ENCODE measurements at regions not wholly inside any gene's neighbourhood (a gene's known extent, or its start where the extent isn't known, plus 50 kb on each side); places are given as distances from the start of the nearest gene placed in this dataset.

DNA sequence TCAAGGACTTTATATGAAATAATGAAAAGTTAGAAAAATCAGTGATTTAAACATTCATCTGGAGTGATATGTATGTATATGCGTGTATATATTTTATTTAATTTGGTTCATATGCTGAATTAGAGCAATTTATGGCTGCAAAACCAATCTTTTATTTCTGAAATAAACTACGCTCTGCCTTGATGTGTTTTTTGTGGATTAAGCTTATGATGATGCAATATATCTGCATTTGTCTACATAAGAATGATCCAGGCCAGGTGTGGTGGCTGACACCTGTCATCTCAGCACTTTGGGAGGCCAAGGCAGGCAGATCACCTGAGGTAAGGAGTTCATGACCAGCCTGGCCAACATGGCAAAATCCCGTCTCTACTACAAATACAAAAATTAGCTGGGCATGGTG, 1842.3 kb upstream of the CDH6 start:
- Mint-ChIP-seq H3K36me3 (ENCODE audit: low read depth) (no peaks in the 10 kb centered on the region), H3K27ac (no peak overlapping the region), H3K4me1 (ENCODE audit: low read depth) (no peaks in the 10 kb centered on the region), H3K27me3 (ENCODE audit: low read depth) (no peaks in the 10 kb centered on the region), H3K4me3 (ENCODE audit: low read depth) (no peak overlapping the region), H3K9me3 (peaks cover 27% of the 10 kb centered on the region)
- no peak for DNase-seq (ENCODE audit: low spot score)
- intact Hi-C loops (cut with micrococcal nuclease), result no loop called here

DNA sequence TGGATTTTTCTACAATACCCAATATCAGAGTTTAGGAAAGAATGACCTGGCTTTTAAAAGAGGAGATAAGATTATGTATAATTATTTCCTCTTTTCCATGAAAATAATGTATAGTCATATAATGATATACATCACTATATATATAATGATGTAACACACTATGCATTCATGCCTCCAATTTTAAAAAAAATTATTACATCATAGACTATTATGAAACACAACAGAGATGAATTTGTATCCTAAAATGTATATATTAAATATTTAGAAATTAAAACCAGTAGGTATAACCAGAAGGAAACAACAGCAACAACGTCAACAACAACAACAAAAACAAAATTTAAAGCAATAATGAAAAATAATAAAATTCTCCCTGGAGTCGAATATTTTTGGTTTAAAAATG, 1856.5 kb upstream of the CDH6 start:
- H3K9me3 Mint-ChIP-seq, result peaks cover 60% of the 10 kb centered on the region
- intact Hi-C loops (cut with micrococcal nuclease), result no loop called here

DNA sequence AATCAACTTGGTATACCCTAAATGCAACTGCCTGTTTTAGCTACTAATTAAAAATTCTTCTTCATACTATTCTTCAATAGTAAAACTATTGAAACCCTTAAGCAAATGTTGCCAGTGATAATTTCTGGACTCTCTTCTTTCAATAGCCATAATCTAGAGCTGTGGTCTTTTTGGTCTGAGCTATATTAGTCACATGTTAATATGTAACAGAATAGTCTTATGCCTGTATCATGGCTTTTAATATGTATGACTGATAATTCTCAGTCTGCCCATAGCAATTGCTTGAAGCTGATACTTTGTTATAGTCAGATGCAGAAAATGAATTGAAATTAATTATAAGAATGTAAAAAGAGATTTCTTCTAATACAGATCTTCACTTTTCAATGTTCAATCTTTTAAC, 1871.9 kb upstream of the CDH6 start:
- Mint-ChIP-seq H3K9me3 (peaks cover 25% of the 10 kb centered on the region), H3K4me3 (ENCODE audit: low read depth) (no peak overlapping the region), H3K27me3 (ENCODE audit: low read depth) (no peaks in the 10 kb centered on the region), H3K4me1 (ENCODE audit: low read depth) (no peaks in the 10 kb centered on the region), H3K36me3 (ENCODE audit: low read depth) (no peaks in the 10 kb centered on the region), H3K27ac (no peak overlapping the region)
- intact Hi-C loops (cut with micrococcal nuclease), result no loop called here
- DNase-seq (ENCODE audit: low spot score), result no peak

More for the DNA sequence above, 1856.5 kb upstream of the CDH6 start:
- Mint-ChIP-seq H3K27ac (no peak overlapping the region), H3K4me3 (ENCODE audit: low read depth) (no peak overlapping the region), H3K36me3 (ENCODE audit: low read depth) (no peaks in the 10 kb centered on the region), H3K4me1 (ENCODE audit: low read depth) (no peaks in the 10 kb centered on the region), H3K27me3 (ENCODE audit: low read depth) (no peaks in the 10 kb centered on the region)
- DNase-seq (ENCODE audit: low spot score), result no peak

DNA sequence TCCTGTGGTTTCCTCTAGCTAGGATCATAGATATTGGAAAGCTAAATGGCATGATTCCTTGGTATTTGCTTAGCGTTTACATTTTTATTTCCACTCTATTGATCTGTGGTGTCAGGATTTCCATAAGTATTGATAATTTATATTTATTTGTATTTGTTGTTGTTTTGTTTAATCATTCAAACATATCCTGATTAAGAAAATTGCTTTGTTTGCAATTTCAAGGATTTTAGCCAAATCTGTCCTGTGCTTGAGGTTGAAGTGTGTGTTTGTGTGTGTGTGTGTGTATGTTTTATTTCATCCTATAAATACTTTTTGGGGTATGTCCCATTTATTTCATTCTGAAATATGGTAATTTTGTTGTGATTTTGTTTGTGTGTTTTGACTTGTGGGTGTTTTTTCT, 1884.1 kb upstream of the CDH6 start:
- intact Hi-C loops (cut with micrococcal nuclease), result no loop called here
- no peak for DNase-seq (ENCODE audit: low spot score)
- Mint-ChIP-seq H3K9me3 (peaks cover 39% of the 10 kb centered on the region), H3K4me1 (ENCODE audit: low read depth) (no peaks in the 10 kb centered on the region), H3K36me3 (ENCODE audit: low read depth) (no peaks in the 10 kb centered on the region), H3K27me3 (ENCODE audit: low read depth) (no peaks in the 10 kb centered on the region), H3K4me3 (ENCODE audit: low read depth) (no peak overlapping the region), H3K27ac (no peak overlapping the region)

DNA sequence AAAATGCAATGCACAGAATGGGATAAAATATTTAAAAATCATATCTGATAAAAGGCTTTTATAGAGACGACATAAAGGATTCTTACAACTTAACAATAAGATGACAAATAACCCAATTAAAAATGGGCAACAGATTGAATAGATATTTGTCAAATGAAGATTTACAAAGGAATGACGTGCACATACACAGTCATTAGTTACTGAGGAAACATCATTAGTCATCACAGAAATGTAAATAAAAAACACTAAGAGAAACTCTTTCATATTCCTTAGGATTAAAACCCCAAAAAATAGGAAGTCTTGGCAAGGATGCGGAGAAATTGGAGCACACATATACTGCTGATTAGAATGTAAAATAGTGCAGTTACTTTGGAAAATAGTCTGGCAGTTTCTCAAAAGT, 1886.0 kb upstream of the CDH6 start:
- Mint-ChIP-seq H3K4me1 (ENCODE audit: low read depth) (no peaks in the 10 kb centered on the region), H3K36me3 (ENCODE audit: low read depth) (no peaks in the 10 kb centered on the region), H3K4me3 (ENCODE audit: low read depth) (no peak overlapping the region), H3K27me3 (ENCODE audit: low read depth) (no peaks in the 10 kb centered on the region), H3K9me3 (peaks cover 39% of the 10 kb centered on the region), H3K27ac (no peak overlapping the region)
- no peak for DNase-seq (ENCODE audit: low spot score)
- intact Hi-C loops (cut with micrococcal nuclease), result no loop called here

DNA sequence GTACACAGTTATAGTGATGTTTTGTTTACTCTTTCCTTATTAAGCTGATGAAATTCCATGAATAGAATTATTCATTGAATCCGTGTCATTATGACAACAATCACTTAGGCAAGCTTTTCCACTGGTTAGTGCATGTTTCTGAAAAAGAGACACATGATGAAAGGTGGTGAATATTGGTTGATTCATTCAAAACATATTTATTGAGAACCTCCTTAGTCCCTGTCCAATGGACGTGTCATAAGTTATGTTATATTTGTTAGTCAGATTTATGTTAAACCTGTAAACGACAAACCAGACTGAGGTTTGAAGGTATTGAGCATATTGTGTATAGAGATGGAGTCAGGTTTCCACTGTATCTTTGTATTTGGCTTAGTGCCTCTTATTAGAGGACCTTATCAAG, 1888.9 kb upstream of the CDH6 start:
- H3K27ac Mint-ChIP-seq, result no peak overlapping the region
- H3K27me3 Mint-ChIP-seq (ENCODE audit: low read depth), result no peaks in the 10 kb centered on the region
- no peak overlapping the region for H3K4me3 Mint-ChIP-seq (ENCODE audit: low read depth)
- DNase-seq (ENCODE audit: low spot score), result no peak
- no peaks in the 10 kb centered on the region for H3K36me3 Mint-ChIP-seq (ENCODE audit: low read depth)
- H3K9me3 Mint-ChIP-seq, result peaks cover 39% of the 10 kb centered on the region
- no peaks in the 10 kb centered on the region for H3K4me1 Mint-ChIP-seq (ENCODE audit: low read depth)
- intact Hi-C loops (cut with micrococcal nuclease), result no loop called here

DNA sequence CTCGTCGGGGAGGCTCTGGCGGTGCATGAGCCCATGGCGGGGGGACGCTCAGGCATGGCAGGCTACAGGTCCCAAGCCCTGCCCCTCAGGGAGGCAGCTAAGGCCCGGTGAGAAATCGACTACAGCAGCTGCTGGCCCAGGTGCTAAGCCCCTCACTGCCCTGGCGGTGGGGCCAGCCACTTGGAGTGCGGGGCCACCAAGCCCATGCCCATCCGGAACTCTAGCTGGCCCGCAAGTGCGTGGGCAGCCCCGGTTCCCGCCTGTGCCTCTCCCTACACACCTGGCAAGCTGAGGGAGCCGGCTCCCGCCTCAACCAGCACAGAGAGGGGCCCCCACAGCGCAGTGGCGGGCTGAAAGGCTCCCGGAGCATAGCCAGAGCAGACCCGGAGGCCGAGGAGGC, 1896.9 kb upstream of the CDH6 start:
- Mint-ChIP-seq H3K4me3 (ENCODE audit: low read depth) (no peak overlapping the region), H3K36me3 (ENCODE audit: low read depth) (no peaks in the 10 kb centered on the region), H3K27ac (no peak overlapping the region), H3K9me3 (peaks cover 44% of the 10 kb centered on the region), H3K4me1 (ENCODE audit: low read depth) (no peaks in the 10 kb centered on the region), H3K27me3 (ENCODE audit: low read depth) (no peaks in the 10 kb centered on the region)
- no peak for DNase-seq (ENCODE audit: low spot score)
- intact Hi-C loops (cut with micrococcal nuclease), result no loop called here

DNA sequence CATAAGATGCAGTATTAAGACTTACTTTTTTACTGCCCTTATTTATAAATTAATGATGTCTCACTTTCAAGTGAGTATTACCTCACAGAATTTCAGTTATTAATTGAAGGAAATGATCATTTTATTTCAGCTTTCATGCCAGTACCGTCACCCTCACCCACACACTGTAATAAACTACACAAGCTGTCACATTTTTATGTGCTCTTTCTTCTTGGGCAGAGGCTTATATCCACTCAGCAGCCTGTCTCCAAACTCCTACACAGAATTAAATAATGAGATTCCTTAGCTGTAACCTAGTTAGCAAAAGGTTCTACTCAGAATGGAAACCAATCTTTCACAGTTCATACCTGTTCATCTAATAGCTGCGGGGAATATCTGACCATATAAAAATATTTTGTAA, 1915.8 kb upstream of the CDH6 start:
- Mint-ChIP-seq H3K9me3 (peaks cover 42% of the 10 kb centered on the region), H3K27me3 (ENCODE audit: low read depth) (no peaks in the 10 kb centered on the region), H3K4me1 (ENCODE audit: low read depth) (no peaks in the 10 kb centered on the region), H3K4me3 (ENCODE audit: low read depth) (no peak overlapping the region), H3K27ac (no peak overlapping the region), H3K36me3 (ENCODE audit: low read depth) (no peaks in the 10 kb centered on the region)
- no peak for DNase-seq (ENCODE audit: low spot score)
- intact Hi-C loops (cut with micrococcal nuclease), result no loop called here

DNA sequence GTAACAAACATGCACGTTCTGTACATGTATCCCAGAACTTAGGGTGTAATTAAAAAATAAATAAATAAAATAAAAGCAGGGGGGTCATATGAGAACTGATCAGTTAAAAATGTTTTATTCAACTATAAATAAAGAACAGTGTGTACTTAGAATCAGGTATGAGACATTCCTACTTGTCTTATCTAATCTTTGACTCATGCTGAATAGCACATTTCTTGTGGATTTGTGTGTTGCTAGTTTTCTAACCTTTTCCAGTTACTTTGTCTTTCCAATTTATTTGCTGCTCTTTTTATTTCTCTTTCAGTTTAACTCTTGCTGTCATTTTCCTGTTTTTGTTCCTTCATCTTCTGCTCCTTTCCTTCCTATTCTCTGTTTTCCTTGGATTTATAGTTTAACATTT, 1917.1 kb upstream of the CDH6 start:
- no peak for DNase-seq (ENCODE audit: low spot score)
- Mint-ChIP-seq H3K4me1 (ENCODE audit: low read depth) (no peaks in the 10 kb centered on the region), H3K36me3 (ENCODE audit: low read depth) (no peaks in the 10 kb centered on the region), H3K27ac (no peak overlapping the region), H3K4me3 (ENCODE audit: low read depth) (no peak overlapping the region), H3K9me3 (peaks cover 41% of the 10 kb centered on the region), H3K27me3 (ENCODE audit: low read depth) (no peaks in the 10 kb centered on the region)
- intact Hi-C loops (cut with micrococcal nuclease), result no loop called here

DNA sequence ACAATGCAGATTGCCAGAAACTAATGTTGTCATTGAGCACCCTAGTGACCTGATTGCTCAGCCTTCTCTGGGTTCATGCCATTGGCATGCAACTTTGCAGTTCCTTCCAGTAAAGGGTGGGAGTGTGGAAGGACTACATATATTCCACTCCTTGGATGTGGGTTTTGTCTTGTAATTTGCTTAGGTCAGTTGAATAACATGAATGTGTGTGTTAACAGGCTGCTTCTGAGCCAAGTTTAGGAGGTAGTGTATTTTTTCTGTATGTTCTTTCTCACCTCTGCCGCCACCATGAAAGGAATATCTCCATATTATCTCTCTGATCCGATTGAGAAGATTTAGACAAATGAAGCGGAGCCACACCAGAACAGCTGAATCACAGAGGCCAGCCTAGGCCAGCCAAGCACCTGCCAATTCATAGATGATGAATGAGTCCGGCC, 1929.6 kb upstream of the CDH6 start:
- Mint-ChIP-seq H3K27me3 (ENCODE audit: low read depth) (no peaks in the 10 kb centered on the region), H3K9me3 (peaks cover 37% of the 10 kb centered on the region), H3K27ac (no peak overlapping the region), H3K4me3 (ENCODE audit: low read depth) (no peak overlapping the region), H3K36me3 (ENCODE audit: low read depth) (no peaks in the 10 kb centered on the region), H3K4me1 (ENCODE audit: low read depth) (no peaks in the 10 kb centered on the region)
- intact Hi-C loops (cut with micrococcal nuclease), result no loop called here
- no peak for DNase-seq (ENCODE audit: low spot score)

DNA sequence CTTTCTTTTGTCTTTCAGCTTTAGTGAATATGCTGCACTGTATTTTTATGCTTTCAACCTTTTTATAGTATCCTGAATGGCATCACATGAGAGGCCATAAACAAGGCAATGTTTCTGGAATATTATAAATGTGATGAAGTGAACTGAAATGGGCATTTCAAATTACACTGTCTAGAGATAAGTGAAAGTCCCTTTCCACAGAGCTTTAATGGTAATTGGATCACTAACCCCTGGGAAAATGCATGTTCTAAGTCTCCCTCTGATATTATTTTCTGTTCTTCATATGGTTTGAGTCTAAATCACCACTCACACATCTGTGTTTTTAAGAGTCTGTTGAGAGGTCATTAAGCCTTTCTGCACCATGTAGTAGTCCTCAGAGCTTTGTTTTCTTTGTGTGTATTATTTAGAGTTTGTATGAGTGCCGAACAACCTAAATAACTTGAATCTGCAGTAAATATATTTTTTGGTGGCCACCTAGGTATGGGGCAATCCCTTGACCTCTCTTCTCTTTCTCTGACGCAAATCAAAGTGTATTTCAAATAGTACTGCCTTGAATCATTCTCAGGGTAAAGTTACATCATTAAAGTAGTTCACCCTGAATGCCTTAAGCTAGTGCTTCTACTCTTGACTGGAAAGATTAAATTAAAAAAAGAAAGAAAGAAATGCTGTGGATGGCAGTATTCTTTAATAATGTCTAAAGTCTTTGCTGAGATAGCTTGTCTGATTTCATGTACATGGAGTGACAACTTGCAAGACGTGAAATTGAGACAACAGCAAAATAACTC, 1931.0 kb upstream of the CDH6 start:
- no peak overlapping the region for H3K27ac Mint-ChIP-seq
- no peak overlapping the region for H3K4me3 Mint-ChIP-seq (ENCODE audit: low read depth)
- H3K9me3 Mint-ChIP-seq, result peaks cover 45% of the 10 kb centered on the region
- H3K36me3 Mint-ChIP-seq (ENCODE audit: low read depth), result no peaks in the 10 kb centered on the region
- H3K4me1 Mint-ChIP-seq (ENCODE audit: low read depth), result no peaks in the 10 kb centered on the region
- DNase-seq (ENCODE audit: low spot score), result no peak
- intact Hi-C loops (cut with micrococcal nuclease), result no loop called here
- no peaks in the 10 kb centered on the region for H3K27me3 Mint-ChIP-seq (ENCODE audit: low read depth)

DNA sequence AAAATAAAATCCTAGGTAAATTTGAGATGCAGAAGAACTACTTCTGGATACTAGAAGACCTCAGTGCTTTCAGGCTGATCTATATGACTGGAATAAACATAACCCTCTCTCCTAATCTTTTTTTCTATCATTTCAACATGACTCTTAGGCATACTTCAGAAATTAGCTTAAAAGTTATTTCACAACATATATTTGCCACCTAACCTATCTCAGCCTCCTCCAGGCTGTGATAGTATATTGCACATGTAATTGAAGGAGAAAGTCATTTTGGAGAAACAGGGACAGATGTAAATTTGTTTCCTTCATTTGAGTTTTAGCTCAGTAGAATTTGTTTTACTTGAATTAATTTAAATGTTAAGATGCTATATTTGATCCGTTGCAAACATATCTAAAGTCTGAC, 1932.3 kb upstream of the CDH6 start:
- Mint-ChIP-seq H3K27ac (no peak overlapping the region), H3K27me3 (ENCODE audit: low read depth) (no peaks in the 10 kb centered on the region), H3K4me1 (ENCODE audit: low read depth) (no peaks in the 10 kb centered on the region), H3K36me3 (ENCODE audit: low read depth) (no peaks in the 10 kb centered on the region), H3K9me3 (peaks cover 42% of the 10 kb centered on the region), H3K4me3 (ENCODE audit: low read depth) (no peak overlapping the region)
- intact Hi-C loops (cut with micrococcal nuclease), result no loop called here
- no peak for DNase-seq (ENCODE audit: low spot score)

DNA sequence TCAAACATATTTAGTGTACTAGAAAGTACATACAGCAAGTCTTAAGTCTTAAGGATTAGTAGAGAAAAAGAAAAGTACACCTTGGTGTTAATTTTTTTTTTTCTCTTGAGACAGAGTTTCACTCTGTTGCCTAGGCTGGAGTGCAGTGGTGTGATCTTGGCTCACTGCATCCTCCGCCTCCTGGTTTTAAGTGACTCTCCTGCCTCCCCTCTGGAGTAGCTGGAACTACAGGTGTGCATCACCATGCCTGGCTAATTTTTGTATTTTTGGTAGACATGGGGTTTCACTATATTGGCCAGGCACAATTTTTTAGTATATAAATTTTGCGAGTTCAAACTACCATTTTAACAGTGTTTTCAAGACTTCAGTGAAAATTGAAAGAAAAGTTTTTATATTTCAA, 1941.1 kb upstream of the CDH6 start:
- intact Hi-C loops (cut with micrococcal nuclease), result no loop called here
- Mint-ChIP-seq H3K4me1 (ENCODE audit: low read depth) (no peaks in the 10 kb centered on the region), H3K4me3 (ENCODE audit: low read depth) (no peak overlapping the region), H3K9me3 (peaks cover 17% of the 10 kb centered on the region), H3K27me3 (ENCODE audit: low read depth) (no peaks in the 10 kb centered on the region), H3K27ac (no peak overlapping the region), H3K36me3 (ENCODE audit: low read depth) (no peaks in the 10 kb centered on the region)
- DNase-seq (ENCODE audit: low spot score), result no peak
